GM23338 (cell line): ENCODE measurements at regions not wholly inside any gene's neighbourhood (a gene's known extent, or its start where the extent isn't known, plus 50 kb on each side); places are given as distances from the start of the nearest gene placed in this dataset.
A peak's percentile ranks its signal among the peaks of the same experiment; 100 is the strongest.

Source experiments
- ATAC-seq: fragments of 200-7000 bp; cut with Tn5 transposase; 3 replicates; pipeline ENCODE4 v1.9.1; 2020
- DNase-seq: peaks from one replicate; pipeline ENCODE4 v3.0.0-alpha.2; 2015; ENCODE audit warnings: low spot score
- H2AFZ ChIP-seq: fragments of 200-600 bp; sonication (generic); 2 replicates; pipeline ENCODE4 v1.8.0; 2016; ENCODE audit warnings: antibody characterized with exemption, mild to moderate bottlenecking, moderate library complexity
- H3F3A ChIP-seq: fragments of 200-600 bp; sonication (generic); replicated peaks from 2 replicates; pipeline ENCODE4 v1.8.0; 2017; ENCODE audit warnings: antibody characterized with exemption, mixed run types, low read depth
- H3K27ac ChIP-seq: fragments of 200-600 bp; sonication (generic); 2 replicates; pipeline ENCODE4 v1.6.1; 2016; ENCODE audit warnings: low read depth
- H3K27me3 ChIP-seq: fragments of 200-600 bp; sonication (generic); 2 replicates; pipeline ENCODE4 v1.8.0; 2016; ENCODE audit warnings: mild to moderate bottlenecking, mixed run types, moderate library complexity; ENCODE audit not compliant: insufficient read depth
- H3K36me3 ChIP-seq: fragments of 200-600 bp; sonication (generic); 2 replicates; pipeline ENCODE4 v1.8.0; 2016; ENCODE audit warnings: mild to moderate bottlenecking; ENCODE audit not compliant: insufficient read depth
- H3K4me1 ChIP-seq: fragments of 200-600 bp; sonication (generic); 2 replicates; pipeline ENCODE4 v1.8.0; 2016; ENCODE audit warnings: mild to moderate bottlenecking, moderate library complexity; ENCODE audit not compliant: insufficient read depth
- H3K4me2 ChIP-seq: fragments of 200-600 bp; sonication (generic); 2 replicates; pipeline ENCODE4 v1.7.1; 2017; ENCODE audit warnings: mixed run types
- H3K4me3 ChIP-seq: fragments of 200-600 bp; sonication (generic); 2 replicates; pipeline ENCODE4 v1.6.1; 2016; ENCODE audit warnings: mixed run types
- H3K79me2 ChIP-seq: fragments of 200-600 bp; sonication (generic); replicated peaks from 2 replicates; pipeline ENCODE4 v1.8.0; 2017; ENCODE audit warnings: mild to moderate bottlenecking; ENCODE audit not compliant: insufficient read depth
- H3K9me2 ChIP-seq: fragments of 200-600 bp; sonication (generic); 2 replicates; pipeline ENCODE4 v1.8.0; 2017; ENCODE audit not compliant: insufficient read depth
- H4K20me1 ChIP-seq: fragments of 200-600 bp; sonication (generic); replicated peaks from 2 replicates; pipeline ENCODE4 v1.8.0; 2017; ENCODE audit warnings: mild to moderate bottlenecking; ENCODE audit not compliant: insufficient read depth
- H3K27ac Mint-ChIP-seq: 2 replicates; pipeline ENCODE4 v1.8.0; 2020; ENCODE audit warnings: inconsistent platforms, mild to moderate bottlenecking, moderate library complexity, mixed read lengths
- H3K27me3 Mint-ChIP-seq: 3 replicates; pipeline ENCODE4 v1.8.0; 2022; ENCODE audit warnings: low read depth, mild to moderate bottlenecking, moderate library complexity, mixed read lengths, inconsistent platforms; ENCODE audit not compliant: insufficient read depth, poor library complexity
- H3K36me3 Mint-ChIP-seq: 3 replicates; pipeline ENCODE4 v1.8.0; 2021; ENCODE audit warnings: low read depth, mild to moderate bottlenecking, inconsistent platforms, moderate library complexity, mixed read lengths
- H3K4me1 Mint-ChIP-seq: 3 replicates; pipeline ENCODE4 v1.8.0; 2020; ENCODE audit warnings: mild to moderate bottlenecking, inconsistent platforms, mixed read lengths
- H3K4me3 Mint-ChIP-seq: 3 replicates; pipeline ENCODE4 v1.8.0; 2021; ENCODE audit warnings: moderate library complexity, mild to moderate bottlenecking, inconsistent platforms, mixed read lengths
- H3K9me3 Mint-ChIP-seq: 3 replicates; pipeline ENCODE4 v1.8.0; 2020; ENCODE audit warnings: moderate library complexity, mild to moderate bottlenecking, inconsistent platforms, mixed read lengths
- CTCF ChIP-seq, 2 experiments: fragments of 200-600 bp in 1 of 2; sonication (generic) in 1 of 2; conservative IDR thresholded peaks; 2 replicates each; pipeline versions ENCODE4 v1.5.1 to v1.6.1; 2016 to 2017; ENCODE audit warnings: antibody characterized with exemption in 2 of 2, low read depth in 2 of 2, mild to moderate bottlenecking in 2 of 2, moderate library complexity in 1 of 2
- EZH2phosphoT487 ChIP-seq: fragments of 200-600 bp; sonication (generic); IDR thresholded peaks from one replicate; pipeline ENCODE4 v1.8.1; 2018; ENCODE audit warnings: antibody characterized with exemption; ENCODE audit not compliant: unreplicated experiment
- NANOG ChIP-seq: IDR thresholded peaks from 2 replicates; pipeline ENCODE4 v1.6.1; 2016; ENCODE audit warnings: antibody characterized with exemption, borderline replicate concordance
- ZNF114 ChIP-seq: fragments of 250-450 bp; sonication (Bioruptor Pico); IDR thresholded peaks from 2 replicates; pipeline ENCODE4 v1.5.0; 2020; ENCODE audit warnings: mild to moderate bottlenecking, moderate library complexity
- ZNF462 ChIP-seq: fragments of 250-450 bp; sonication (Bioruptor Pico); IDR thresholded peaks from 2 replicates; pipeline ENCODE4 v1.5.0; 2020; ENCODE audit warnings: mild to moderate bottlenecking, moderate library complexity
- TF ChIP-seq, protein P1 (sequence below): IDR thresholded peaks from 2 replicates; pipeline ENCODE4 v1.6.1; 2016; ENCODE audit warnings: antibody characterized with exemption
- TF ChIP-seq, protein P2 (sequence below): IDR thresholded peaks from one replicate; pipeline ENCODE4 v1.6.1; 2018; ENCODE audit warnings: antibody characterized with exemption; ENCODE audit not compliant: unreplicated experiment

- TF ChIP-seq ZNF462 (CRISPR knock-in tag) (no peak), ZNF114 (CRISPR knock-in tag) (no peak), NANOG (no peak)
- TF ChIP-seq, protein P1, sequence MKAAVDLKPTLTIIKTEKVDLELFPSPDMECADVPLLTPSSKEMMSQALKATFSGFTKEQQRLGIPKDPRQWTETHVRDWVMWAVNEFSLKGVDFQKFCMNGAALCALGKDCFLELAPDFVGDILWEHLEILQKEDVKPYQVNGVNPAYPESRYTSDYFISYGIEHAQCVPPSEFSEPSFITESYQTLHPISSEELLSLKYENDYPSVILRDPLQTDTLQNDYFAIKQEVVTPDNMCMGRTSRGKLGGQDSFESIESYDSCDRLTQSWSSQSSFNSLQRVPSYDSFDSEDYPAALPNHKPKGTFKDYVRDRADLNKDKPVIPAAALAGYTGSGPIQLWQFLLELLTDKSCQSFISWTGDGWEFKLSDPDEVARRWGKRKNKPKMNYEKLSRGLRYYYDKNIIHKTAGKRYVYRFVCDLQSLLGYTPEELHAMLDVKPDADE = no peak
Measured at GRCh38 chr1:177356674-177357435, 186.1 kb downstream of the BRINP2 start (continued).

DNA sequence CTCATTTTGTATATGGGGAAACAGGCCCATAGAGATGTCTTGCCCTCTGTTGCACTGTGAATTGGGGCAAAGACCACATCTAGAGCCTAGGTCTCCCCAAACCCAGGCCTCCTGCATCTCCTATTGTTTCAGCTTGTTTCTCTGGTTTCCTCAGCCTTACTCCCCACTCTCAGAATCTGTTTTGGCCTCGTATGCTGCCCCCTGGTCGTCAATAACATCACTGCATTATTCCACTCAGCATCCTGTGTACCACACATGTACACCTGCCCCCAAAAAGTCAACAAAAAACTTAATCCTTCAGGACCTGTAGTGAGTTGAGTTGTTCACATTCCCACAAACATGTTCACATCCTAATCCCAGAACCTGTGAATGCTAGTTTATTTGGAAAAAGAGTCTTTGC is 184.8 kb downstream of the BRINP2 start:
- H4K20me1 ChIP-seq = no peaks in the 10 kb centered on the region
- no peaks in the 10 kb centered on the region for H3K9me3 Mint-ChIP-seq
- H3K79me2 ChIP-seq = no peaks in the 10 kb centered on the region
- no peak overlapping the region for H3K4me3 Mint-ChIP-seq
- no peaks in the 10 kb centered on the region for H3F3A ChIP-seq
- no peaks in the 10 kb centered on the region for H3K27me3 ChIP-seq
- no peaks in the 10 kb centered on the region for H3K9me2 ChIP-seq
- no peak overlapping the region for H2AFZ ChIP-seq
- H3K36me3 Mint-ChIP-seq = no peaks in the 10 kb centered on the region
- no peak overlapping the region for H3K4me2 ChIP-seq
- H3K27ac Mint-ChIP-seq = no peak overlapping the region
- H3K4me1 ChIP-seq = peaks cover 21% of the 10 kb centered on the region
- H3K27ac ChIP-seq = no peak overlapping the region
- no peaks in the 10 kb centered on the region for H3K36me3 ChIP-seq
- TF ChIP-seq, protein P1 = no peak
- TF ChIP-seq, protein P2, sequence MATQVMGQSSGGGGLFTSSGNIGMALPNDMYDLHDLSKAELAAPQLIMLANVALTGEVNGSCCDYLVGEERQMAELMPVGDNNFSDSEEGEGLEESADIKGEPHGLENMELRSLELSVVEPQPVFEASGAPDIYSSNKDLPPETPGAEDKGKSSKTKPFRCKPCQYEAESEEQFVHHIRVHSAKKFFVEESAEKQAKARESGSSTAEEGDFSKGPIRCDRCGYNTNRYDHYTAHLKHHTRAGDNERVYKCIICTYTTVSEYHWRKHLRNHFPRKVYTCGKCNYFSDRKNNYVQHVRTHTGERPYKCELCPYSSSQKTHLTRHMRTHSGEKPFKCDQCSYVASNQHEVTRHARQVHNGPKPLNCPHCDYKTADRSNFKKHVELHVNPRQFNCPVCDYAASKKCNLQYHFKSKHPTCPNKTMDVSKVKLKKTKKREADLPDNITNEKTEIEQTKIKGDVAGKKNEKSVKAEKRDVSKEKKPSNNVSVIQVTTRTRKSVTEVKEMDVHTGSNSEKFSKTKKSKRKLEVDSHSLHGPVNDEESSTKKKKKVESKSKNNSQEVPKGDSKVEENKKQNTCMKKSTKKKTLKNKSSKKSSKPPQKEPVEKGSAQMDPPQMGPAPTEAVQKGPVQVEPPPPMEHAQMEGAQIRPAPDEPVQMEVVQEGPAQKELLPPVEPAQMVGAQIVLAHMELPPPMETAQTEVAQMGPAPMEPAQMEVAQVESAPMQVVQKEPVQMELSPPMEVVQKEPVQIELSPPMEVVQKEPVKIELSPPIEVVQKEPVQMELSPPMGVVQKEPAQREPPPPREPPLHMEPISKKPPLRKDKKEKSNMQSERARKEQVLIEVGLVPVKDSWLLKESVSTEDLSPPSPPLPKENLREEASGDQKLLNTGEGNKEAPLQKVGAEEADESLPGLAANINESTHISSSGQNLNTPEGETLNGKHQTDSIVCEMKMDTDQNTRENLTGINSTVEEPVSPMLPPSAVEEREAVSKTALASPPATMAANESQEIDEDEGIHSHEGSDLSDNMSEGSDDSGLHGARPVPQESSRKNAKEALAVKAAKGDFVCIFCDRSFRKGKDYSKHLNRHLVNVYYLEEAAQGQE = no peak
- TF ChIP-seq ZNF114 (CRISPR knock-in tag) (no peak), EZH2phosphoT487 (no peak), CTCF (conservative IDR thresholded peaks at IDR 0.05; ENCODE audit: low read depth in 2 of 2) (peak; percentile 62 to 69)
- ATAC-seq = peak; percentile 69
- no peak overlapping the region for H3K4me3 ChIP-seq
- H3K4me1 Mint-ChIP-seq = peaks cover 2% of the 10 kb centered on the region; the same call in 2 of the 3 replicates
- peak; percentile 53 for DNase-seq
- H3K27me3 Mint-ChIP-seq = no peaks in the 10 kb centered on the region
